ENCODE measurements at regions not wholly inside any gene's neighbourhood (a gene's known extent, or its start where the extent isn't known, plus 50 kb on each side); places are given as distances from the start of the nearest gene placed in this dataset.

- Histone ChIP-seq H3K9me1 (ENCODE audit: insufficient read depth, low read length) (no peaks in the 10 kb centered on the region), H2AK9ac (replicated peaks; ENCODE audit: low read depth, low read length, poor library complexity) (no peak overlapping the region), H3K36me3 (ENCODE audit: control insufficient read depth, insufficient read depth, low read length) (no peaks in the 10 kb centered on the region), H3K14ac (replicated peaks; ENCODE audit: low read depth, low read length) (no peak overlapping the region), H3K9me3 (ENCODE audit: control insufficient read depth, insufficient read depth, low read length) (no peaks in the 10 kb centered on the region), H2BK120ac (ENCODE audit: low read depth, low read length) (no peak overlapping the region), H3K9ac (ENCODE audit: low read depth, low read length) (no peak overlapping the region), H2AFZ (replicated peaks; ENCODE audit: low read length, poor library complexity) (no peak overlapping the region), H4K5ac (ENCODE audit: low read depth, low read length) (no peak overlapping the region), H3K18ac (ENCODE audit: low read depth, low read length) (no peak overlapping the region), H2AK5ac (ENCODE audit: low read depth, low read length) (no peak overlapping the region), H3K27ac (ENCODE audit: insufficient read depth, low read length) (no peak overlapping the region), H4K8ac (ENCODE audit: low read depth in 2 of 2, low read length in 2 of 2) (no peak overlapping the region), H2BK5ac (ENCODE audit: low read depth, low read length, poor library complexity, severe bottlenecking) (no peak overlapping the region), H3K4ac (ENCODE audit: low read depth, low read length) (no peak overlapping the region), H3K56ac (ENCODE audit: extremely low read depth, insufficient read depth, low read length) (no peak overlapping the region), H3K27me3 (ENCODE audit: control insufficient read depth, insufficient read depth, low read length) (no peaks in the 10 kb centered on the region), H3K23ac (ENCODE audit: low read depth, low read length) (no peak overlapping the region), H3K4me2 (ENCODE audit: low read depth, low read length) (no peak overlapping the region), H4K91ac (ENCODE audit: insufficient read depth, low read depth, low read length) (no peak overlapping the region), H2BK20ac (ENCODE audit: low read depth, low read length) (no peak overlapping the region), H3K4me1 (ENCODE audit: control insufficient read depth, insufficient read depth, low read length) (no peaks in the 10 kb centered on the region), H3K4me3 (ENCODE audit: insufficient read depth, low read depth, low read length) (no peak overlapping the region), H2BK15ac (ENCODE audit: low read depth, low read length) (no peak overlapping the region), H3K79me1 (ENCODE audit: low read depth in 1 of 2, low read length in 2 of 2) (no peaks in the 10 kb centered on the region), H4K20me1 (ENCODE audit: insufficient read depth, low read length) (no peaks in the 10 kb centered on the region)
- intact Hi-C loops (cut with micrococcal nuclease), result loop anchor here (10.0 kb wide), 1 partner anchor 83 kb away; no protein-coding TSS in a partner anchor
- dilution Hi-C loops (cut with HindIII; ENCODE audit: low sequenced_read_pairs, unreplicated experiment), result no loop called here
- no peak for TF ChIP-seq NFE2L2 (IDR thresholded peaks at IDR 0.05; ENCODE audit: low read depth, low read length)
- no peak for TF ChIP-seq BHLHE40 (IDR thresholded peaks at IDR 0.05; ENCODE audit: low read depth, low read length)
- no peak for TF ChIP-seq POLR2A (IDR thresholded peaks at IDR 0.05; ENCODE audit: low read depth, low read length)
- no peak for TF ChIP-seq CHD1 (IDR thresholded peaks at IDR 0.05; ENCODE audit: low read depth, low read length)
- no peak for TF ChIP-seq ELK1 (IDR thresholded peaks at IDR 0.05; ENCODE audit: borderline replicate concordance, low read depth, low read length)
- no peak for TF ChIP-seq RCOR1 (IDR thresholded peaks at IDR 0.05; ENCODE audit: insufficient replicate concordance, low read length)
- no peak for TF ChIP-seq SMC3 (IDR thresholded peaks at IDR 0.05; ENCODE audit: low read depth, low read length)
- TF ChIP-seq MXI1 (IDR thresholded peaks at IDR 0.05; ENCODE audit: borderline replicate concordance, low read depth, low read length), result no peak
- no peak for TF ChIP-seq CTCF (conservative IDR thresholded peaks at IDR 0.05; ENCODE audit: low read depth, low read length)
- TF ChIP-seq CEBPB (IDR thresholded peaks at IDR 0.05; ENCODE audit: low read depth, low read length), result no peak
- no peak for TF ChIP-seq USF2 (IDR thresholded peaks at IDR 0.05; ENCODE audit: low read depth, low read length)
- no peak for TF ChIP-seq RAD21 (IDR thresholded peaks at IDR 0.05; ENCODE audit: low read length)
- no peak for TF ChIP-seq RFX5 (IDR thresholded peaks at IDR 0.05; ENCODE audit: low read depth, low read length)
- TF ChIP-seq FOS (IDR thresholded peaks at IDR 0.05; ENCODE audit: low read depth, low read length), result no peak
- TF ChIP-seq MAFK (IDR thresholded peaks at IDR 0.05; ENCODE audit: low read depth, low read length), result no peak
- TF ChIP-seq MAZ (IDR thresholded peaks at IDR 0.05; ENCODE audit: borderline replicate concordance, low read depth, low read length), result no peak
- no CpG with 5 or more reads among the region's 2 CpGs for WGBS, 2 experiments (ENCODE audit: extremely low coverage in 2 of 2, insufficient read length in 1 of 2)
- POLR2A ChIA-PET (ENCODE audit: unreplicated experiment), result no interaction called here
- DNase-seq (no peak), ATAC-seq (ENCODE audit: low read depth) (no peak)
- CTCF ChIA-PET, result no interaction called here
- no TSS peak for BruUV-seq (replicated peaks)
- in situ Hi-C loops (cut with MboI; ENCODE audit: low sequenced_read_pairs), result no loop called here
These were observed 104.4 kb upstream of the PARP11 start for GRCh38 chr12:3977621-3978020.

All from IMR-90 (cell line).